Lung (tissue), 11 donors: ENCODE measurements at regions not wholly inside any gene's neighbourhood (a gene's known extent, or its start where the extent isn't known, plus 50 kb on each side); places are given as distances from the start of the nearest gene placed in this dataset.

Experiments
- ATAC-seq: fragments of 200-7000 bp; cut with Tn5 transposase; one replicate; pipeline ENCODE4 v1.9.1; 2020; ENCODE audit warnings: moderate number of reproducible peaks; ENCODE audit not compliant: insufficient read depth, low FRiP score
- DNase-seq, 3 donors: peaks; one replicate each; pipeline ENCODE4 v3.0.0-alpha.2; 2013 to 2017
- H3K27ac ChIP-seq, 2 donors: one replicate each; pipeline ENCODE4 v1.5.1; 2013; ENCODE audit warnings: mild to moderate bottlenecking in 2 of 2, moderate library complexity in 2 of 2, control low read depth in 1 of 2, inconsistent platforms in 1 of 2, low read depth in 1 of 2, low read length in 1 of 2
- H3K27me3 ChIP-seq, 3 donors: one replicate each; pipeline ENCODE4 v1.5.1; 2013; ENCODE audit warnings: low read length in 2 of 3; ENCODE audit not compliant: control insufficient read depth in 3 of 3, insufficient read depth in 3 of 3
- H3K36me3 ChIP-seq, 4 donors: one replicate each; pipeline ENCODE4 v1.5.1; 2013; ENCODE audit warnings: low read length in 4 of 4, mild to moderate bottlenecking in 1 of 4, moderate library complexity in 1 of 4; ENCODE audit not compliant: control insufficient read depth in 4 of 4, insufficient read depth in 4 of 4
- H3K4me1 ChIP-seq, 5 donors: one replicate each; pipeline ENCODE4 v1.5.1; 2013; ENCODE audit warnings: low read length in 5 of 5, mild to moderate bottlenecking in 2 of 5, moderate library complexity in 1 of 5; ENCODE audit not compliant: control insufficient read depth in 5 of 5, insufficient read depth in 5 of 5
- H3K4me3 ChIP-seq: one replicate; pipeline ENCODE4 v1.5.1; 2013; ENCODE audit warnings: mild to moderate bottlenecking, control low read depth, moderate library complexity
- H3K9ac ChIP-seq, 2 donors: one replicate each; pipeline ENCODE4 v1.5.1; 2013; ENCODE audit warnings: low read length in 2 of 2, control low read depth in 1 of 2; ENCODE audit not compliant: insufficient read depth in 1 of 2
- H3K9me3 ChIP-seq, 4 donors: one replicate each; pipeline ENCODE4 v1.5.1; 2013; ENCODE audit warnings: low read length in 3 of 4, mild to moderate bottlenecking in 1 of 4, moderate library complexity in 1 of 4; ENCODE audit not compliant: control insufficient read depth in 4 of 4, insufficient read depth in 3 of 4
- CTCF ChIP-seq: IDR thresholded peaks from 2 replicates; pipeline ENCODE4 v1.5.1; 2012; ENCODE audit warnings: mild to moderate bottlenecking; ENCODE audit errors: control extremely low read depth, extremely low read depth
- WGBS, 2 donors: extraction: QIAGEN DNeasy Blood & Tissue Kit; methylation state at CpG; one replicate each; pipeline ENCODE4 v1.1.7; 2013; 5-methylcytosine and 5-hydroxymethylcytosine counted together
- donor health status: control.
- donor health status: control.
- donor health status: Bipolar disorder and iron deficiency.
- donor health status: healthy.
- donor health status: DM: yes; HTN: yes; CAD: no.

- WGBS, 2 donors, result 86 to 90% methylated on average over 3 of the region's 3 CpGs
These were observed 572.0 kb downstream of the SOX11 start for GRCh38 chr2:6264198-6264597.

GRCh38 chr2:6281524-6281923 is 584.2 kb downstream of the CMPK2 start:
- Histone ChIP-seq H3K9ac (no peak overlapping the region), H3K4me1 (no peaks in the 10 kb centered on the region), H3K9me3 (peaks cover 0 to 4% (median 0%) of the 10 kb centered on the region in 4 donors), H3K36me3 (no peaks in the 10 kb centered on the region), H3K4me3 (no peak overlapping the region), H3K27ac (no peak overlapping the region), H3K27me3 (no peaks in the 10 kb centered on the region)
- no peak for TF ChIP-seq CTCF
- ATAC-seq (no peak), DNase-seq (no peak)
- WGBS, 2 donors, result 87 to 91% methylated on average over 5 of the region's 5 CpGs

More at GRCh38 chr2:6264198-6264597, 572.0 kb downstream of the SOX11 start:
- peaks cover 0 to 4% (median 1%) of the 10 kb centered on the region in 4 donors for H3K9me3 ChIP-seq
- DNase-seq, result no peak
- no peak for ATAC-seq
- no peaks in the 10 kb centered on the region for H3K4me1 ChIP-seq
- no peak overlapping the region for H3K9ac ChIP-seq
- TF ChIP-seq CTCF, result no peak
- H3K27ac ChIP-seq, result no peak overlapping the region
- no peak overlapping the region for H3K4me3 ChIP-seq
- H3K36me3 ChIP-seq, result no peaks in the 10 kb centered on the region
- H3K27me3 ChIP-seq, result no peaks in the 10 kb centered on the region

- WGBS, 2 donors, result 78 to 97% methylated on average over 23 to 24 of the region's 24 CpGs
- ATAC-seq, result no peak
These were observed 582.4 kb downstream of the CMPK2 start for GRCh38 chr2:6283259-6283658.

More at GRCh38 chr2:6283259-6283658, 582.4 kb downstream of the CMPK2 start:
- Histone ChIP-seq H3K4me1 (no peaks in the 10 kb centered on the region), H3K27me3 (no peaks in the 10 kb centered on the region), H3K27ac (no peak overlapping the region), H3K4me3 (no peak overlapping the region), H3K9ac (no peak overlapping the region), H3K9me3 (peaks cover 0 to 4% (median 0%) of the 10 kb centered on the region in 4 donors), H3K36me3 (no peaks in the 10 kb centered on the region)
- TF ChIP-seq CTCF, result no peak
- DNase-seq, result no peak
